HG02759 (cell line): ENCODE measurements at regions not wholly inside any gene's neighbourhood (a gene's known extent, or its start where the extent isn't known, plus 50 kb on each side); places are given as distances from the start of the nearest gene placed in this dataset.
"Not testable (repeated sequence)": the region's sequence is repeated elsewhere in the genome, so short reads cannot be mapped to it uniquely, and the experiment has no call there.

ENCODE experiments used
- ATAC-seq: cut with Tn5 transposase; IDR thresholded peaks from one replicate; pipeline ENCODE4 v1.9.1; 2021; ENCODE audit warnings: mild to moderate bottlenecking, moderate library complexity; ENCODE audit not compliant: unreplicated experiment

DNA sequence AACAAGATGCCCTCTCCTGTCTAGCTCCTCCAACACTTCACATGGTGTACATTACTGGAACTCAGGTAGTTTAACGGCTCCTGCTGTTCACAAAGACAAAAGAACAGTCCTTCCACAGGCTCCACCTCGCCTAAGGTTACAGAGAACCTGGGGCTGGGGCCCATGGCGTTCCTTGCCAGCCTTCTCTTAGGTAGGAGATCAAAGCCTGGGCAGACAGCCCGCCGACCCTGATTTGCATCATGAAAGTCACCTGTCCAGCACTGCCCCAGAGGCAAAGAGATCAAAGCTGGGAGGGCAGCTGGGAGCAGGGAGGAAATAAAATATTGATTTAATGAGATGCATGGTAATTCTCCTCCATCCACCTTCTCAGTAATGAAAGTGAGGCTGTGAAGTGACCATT is 115.0 kb upstream of the SLIT3 start:
- ATAC-seq: no peak

DNA sequence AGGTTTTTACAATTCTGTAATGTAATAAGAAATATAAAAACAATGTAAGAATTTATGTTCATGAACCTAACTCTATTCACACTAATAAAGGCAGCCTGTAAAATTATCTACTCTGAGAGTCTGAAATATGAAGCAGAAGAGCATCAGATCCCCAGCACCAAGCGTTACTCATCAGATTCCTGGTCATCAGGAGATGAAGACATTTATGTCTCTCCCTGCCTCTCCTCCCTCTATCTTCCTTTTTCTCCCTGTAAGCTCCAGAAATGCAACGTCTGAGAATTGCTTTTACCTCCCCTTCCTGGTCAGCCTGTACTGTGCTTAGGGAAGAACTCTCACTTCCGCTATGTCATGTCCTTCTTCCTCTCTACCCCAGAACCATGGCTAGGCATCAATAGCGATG is 114.4 kb upstream of the SLIT3 start:
- no peak for ATAC-seq

- no peak for ATAC-seq
Observed at GRCh38 chr5:169413416-169413815, 112.5 kb upstream of the SLIT3 start.

- no peak for ATAC-seq
Observed at GRCh38 chr5:169412831-169413230, 111.9 kb upstream of the SLIT3 start.

DNA sequence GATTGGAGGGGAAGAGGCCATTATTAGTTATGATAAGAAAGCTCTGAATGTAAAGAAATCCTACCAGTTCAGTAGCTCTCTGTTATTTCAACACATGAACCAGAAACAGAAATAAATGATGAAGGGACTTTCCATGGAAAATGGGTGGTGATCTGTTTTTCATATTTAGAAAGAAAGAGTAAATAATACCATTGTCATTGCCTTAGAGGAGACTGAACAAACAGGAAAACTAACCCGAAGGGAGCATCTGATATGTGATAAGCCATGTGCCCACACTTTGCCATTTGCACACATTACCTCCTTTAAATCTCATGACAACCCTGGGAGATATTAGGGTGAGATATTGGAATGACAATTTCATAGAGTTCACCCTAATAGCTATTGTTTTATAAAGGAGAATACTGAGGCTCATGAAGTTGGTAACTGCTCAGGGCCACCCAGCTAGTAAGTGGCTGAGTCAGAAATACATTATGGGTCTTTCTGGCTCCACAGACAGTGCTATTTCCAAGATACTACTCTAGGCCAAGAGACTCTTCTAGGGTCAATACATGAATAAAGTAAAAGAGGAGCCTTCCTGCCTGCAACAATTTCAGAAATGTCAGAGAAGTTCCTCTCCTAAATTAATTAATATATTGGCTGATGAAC is 111.0 kb upstream of the SLIT3 start:
- ATAC-seq: no peak

DNA sequence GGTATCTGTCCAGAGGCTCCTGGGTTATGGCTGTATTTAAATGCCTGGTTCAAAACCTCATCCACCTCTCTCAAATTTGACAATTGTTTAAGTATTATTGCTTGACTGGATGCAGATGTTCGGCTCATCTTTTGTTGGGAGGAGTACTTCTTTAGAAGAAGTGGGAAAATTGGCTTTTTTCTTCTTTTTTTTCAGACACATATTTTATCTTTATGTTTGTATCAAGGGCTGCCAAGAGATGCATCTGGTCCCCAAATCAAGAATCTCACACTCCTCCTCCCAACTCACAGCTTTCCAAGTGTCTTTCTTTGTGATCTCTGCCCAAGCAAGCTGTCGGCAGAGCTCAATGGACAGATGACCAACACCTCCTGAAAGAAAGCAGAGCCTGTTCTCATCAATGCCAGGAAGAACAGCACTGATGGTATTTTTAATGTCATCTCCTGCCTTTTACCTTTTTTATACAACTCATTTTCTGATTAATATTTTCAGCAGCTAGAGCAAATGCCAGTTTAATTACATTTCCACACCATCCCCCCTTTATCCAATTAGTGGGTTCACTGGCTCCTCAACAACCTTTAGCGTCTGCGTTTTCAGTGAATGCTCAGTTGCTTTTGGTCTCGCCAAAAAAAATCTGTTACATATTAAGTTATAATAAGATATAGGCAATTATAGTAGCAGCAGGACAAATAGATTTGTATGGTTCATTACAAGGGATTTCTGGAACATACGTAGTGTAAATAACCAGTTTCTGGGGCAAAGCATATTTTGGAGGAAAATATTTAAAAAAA is 110.3 kb upstream of the SLIT3 start:
- ATAC-seq: no peak

DNA sequence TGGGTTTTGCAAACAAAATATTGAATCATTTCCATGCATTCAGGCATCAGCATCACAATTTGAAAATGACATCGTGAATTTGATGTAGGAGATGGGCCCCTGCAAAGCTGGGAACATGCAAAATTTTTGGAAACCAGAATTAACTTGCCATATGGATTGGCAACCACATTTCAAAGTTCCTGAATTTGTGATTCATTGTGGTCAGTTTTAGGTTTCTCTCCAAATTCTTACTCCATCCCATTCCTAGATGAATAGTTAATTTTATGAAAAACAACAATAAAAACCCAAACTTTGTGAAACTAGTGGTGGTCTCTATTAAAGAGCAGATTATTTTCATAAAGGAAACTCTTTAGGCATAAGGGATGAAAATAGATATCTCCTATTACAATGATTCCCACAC is 107.8 kb upstream of the SLIT3 start:
- ATAC-seq: no peak

DNA sequence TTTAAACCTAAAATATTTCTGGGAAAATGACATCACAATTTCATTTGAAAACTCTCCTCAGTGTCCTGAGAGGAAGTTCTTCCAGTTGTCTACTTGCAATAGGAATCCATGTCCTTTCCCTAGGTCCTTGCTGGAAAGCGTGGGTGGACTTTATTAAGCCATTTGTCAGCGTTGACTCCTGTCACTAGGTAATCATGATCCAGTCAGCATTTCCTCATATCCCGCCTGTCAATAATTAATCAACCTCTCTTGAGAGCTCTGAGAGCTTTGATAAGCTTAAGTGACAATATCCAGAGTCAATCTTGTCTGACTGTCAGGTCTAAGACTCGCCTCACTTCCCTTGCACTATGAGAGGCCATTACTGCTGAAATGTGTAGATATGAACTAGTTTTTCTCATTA is 107.2 kb upstream of the SLIT3 start:
- no peak for ATAC-seq

DNA sequence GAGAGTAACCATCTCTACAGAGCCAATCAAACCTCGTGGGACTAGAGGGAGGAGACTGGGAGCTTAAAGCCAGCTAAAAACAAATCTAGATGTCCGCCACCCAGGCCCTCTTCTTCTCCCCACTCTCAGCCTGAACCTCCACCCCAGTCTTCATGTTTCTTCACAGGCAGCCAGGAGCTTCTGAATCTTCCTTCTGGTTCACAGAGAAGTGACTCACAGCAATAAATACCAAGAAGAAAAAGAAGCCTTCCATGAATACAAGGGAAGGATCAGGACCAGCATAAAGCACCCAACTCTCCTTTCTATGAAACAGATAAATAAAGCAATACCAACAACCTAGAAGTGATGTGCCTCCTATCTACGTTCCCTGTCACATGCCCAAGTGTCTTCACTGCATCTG is 103.3 kb upstream of the SLIT3 start:
- no peak for ATAC-seq

- ATAC-seq: no peak
Observed at GRCh38 chr5:169398515-169398914, 97.6 kb upstream of the SLIT3 start.

GRCh38 chr5:169395136-169395535 is 94.2 kb upstream of the SLIT3 start:
- ATAC-seq: no peak

GRCh38 chr5:169394371-169394770 is 93.4 kb upstream of the SLIT3 start:
- ATAC-seq: no peak

DNA sequence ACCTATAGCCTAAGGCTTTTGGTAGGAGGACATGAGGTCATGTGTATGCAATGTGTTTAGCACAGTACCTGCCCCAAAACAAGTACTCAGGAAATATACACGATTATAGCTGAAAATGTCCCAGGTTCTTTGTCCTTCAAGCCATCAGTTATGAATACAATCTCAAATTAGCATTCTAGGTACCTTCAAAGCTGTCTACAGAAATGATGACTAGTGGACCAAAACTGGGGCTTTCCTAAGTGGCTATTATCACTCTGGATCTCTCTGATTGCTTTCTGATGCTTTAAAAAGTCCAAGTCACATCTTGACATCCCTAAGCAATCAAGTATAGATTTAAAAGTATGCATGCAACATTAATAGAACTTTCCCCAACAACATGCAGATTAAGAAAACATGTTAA is 93.0 kb upstream of the SLIT3 start:
- ATAC-seq: no peak

DNA sequence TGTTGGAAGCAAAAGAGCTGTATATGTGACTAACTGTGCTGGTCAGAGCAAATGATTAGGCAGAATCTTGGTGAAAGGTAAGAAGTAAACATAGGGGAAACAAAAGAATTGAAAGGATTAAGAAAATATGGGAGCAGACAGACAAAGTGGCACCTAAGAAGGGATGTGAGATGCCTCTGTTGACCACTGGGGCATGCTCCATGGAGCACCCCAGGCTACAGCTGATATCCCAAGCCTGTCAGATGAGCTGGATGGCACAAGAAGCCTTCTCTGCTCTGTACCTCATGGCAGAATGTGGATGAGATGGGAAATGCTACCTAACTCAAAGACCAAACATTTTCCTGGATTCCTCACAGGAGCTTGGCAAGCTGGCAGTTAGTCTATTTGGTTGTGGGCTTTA is 89.3 kb upstream of the SLIT3 start:
- ATAC-seq: no peak

DNA sequence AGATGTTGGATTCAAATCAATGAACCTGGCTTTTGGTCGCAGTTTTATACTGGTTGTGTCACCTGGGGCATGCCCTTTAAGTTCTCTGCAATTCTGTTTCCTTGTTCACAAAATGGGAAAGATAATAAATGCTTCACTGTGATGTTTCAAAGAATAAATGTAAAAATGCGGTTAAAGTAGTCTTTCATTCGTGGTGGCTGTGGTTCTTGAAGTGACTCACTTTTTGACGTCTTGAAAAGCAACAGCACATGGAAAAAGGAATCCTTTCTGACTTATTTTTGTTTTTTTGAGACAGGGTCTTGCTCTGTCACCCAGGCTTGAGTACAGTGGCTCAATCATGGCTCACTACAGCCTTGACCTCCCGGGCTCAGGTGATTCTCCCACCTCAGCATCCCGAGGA is 88.4 kb upstream of the SLIT3 start:
- no peak for ATAC-seq

DNA sequence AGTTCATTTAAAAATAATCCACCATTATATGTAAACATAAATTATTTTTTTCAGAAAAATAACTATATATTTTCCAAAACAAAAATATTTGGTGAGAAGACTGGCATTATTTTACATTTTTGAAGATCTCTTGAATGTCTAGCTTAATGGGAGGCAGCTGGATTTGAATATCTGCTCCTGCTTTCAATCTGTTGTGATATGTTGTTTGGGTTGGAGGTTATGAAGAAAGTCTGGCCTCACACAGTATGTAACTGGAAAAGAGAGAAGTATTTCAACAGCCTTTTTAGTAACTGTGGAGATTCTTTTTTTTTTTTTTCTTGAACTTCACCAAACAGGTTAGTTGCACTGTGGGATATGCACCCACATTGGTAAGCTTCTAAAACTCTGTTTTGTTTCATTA is 84.7 kb upstream of the SLIT3 start:
- ATAC-seq: no peak

- no peak for ATAC-seq
Observed at GRCh38 chr5:169384661-169385060, 83.7 kb upstream of the SLIT3 start.

- no peak for ATAC-seq
Observed at GRCh38 chr5:169374761-169375160, 73.8 kb upstream of the SLIT3 start.

GRCh38 chr5:169374111-169374510 is 73.2 kb upstream of the SLIT3 start:
- no peak for ATAC-seq

- not testable (repeated sequence) for ATAC-seq
Observed at GRCh38 chr5:169371801-169372200, 70.9 kb upstream of the SLIT3 start.

GRCh38 chr5:169369130-169369529 is 68.2 kb upstream of the SLIT3 start:
- no peak for ATAC-seq

DNA sequence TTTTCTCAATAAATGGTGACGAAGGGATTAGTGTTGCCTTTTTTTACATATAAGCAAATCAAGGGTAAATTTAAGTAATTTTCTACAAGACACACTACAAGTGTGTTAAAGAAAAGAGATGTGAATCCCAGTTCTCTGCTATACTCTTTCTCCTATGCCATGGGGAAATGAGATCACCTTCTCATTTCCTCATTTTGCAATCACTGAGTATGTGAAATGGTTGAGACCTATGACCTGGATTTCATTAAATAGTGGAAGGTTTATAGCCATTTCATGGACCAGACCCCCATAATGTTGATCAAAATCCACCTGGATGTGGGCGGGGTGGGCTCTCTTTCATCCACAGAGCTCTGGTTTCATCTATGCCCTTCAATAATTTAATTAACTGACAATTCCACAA is 66.9 kb upstream of the SLIT3 start:
- no peak for ATAC-seq

GRCh38 chr5:169357291-169357690 is 56.4 kb upstream of the SLIT3 start:
- ATAC-seq: no peak
